OCI-LY1 (cell line): ENCODE measurements at regions not wholly inside any gene's neighbourhood (a gene's known extent, or its start where the extent isn't known, plus 50 kb on each side); places are given as distances from the start of the nearest gene placed in this dataset.

Experiments
- H2AFZ ChIP-seq: fragments of 200-600 bp; sonication (generic), shearing (Covaris generic); 2 replicates; pipeline ENCODE4 v1.6.0; 2014; ENCODE audit warnings: antibody characterized with exemption, mild to moderate bottlenecking, low read length
- H3F3A ChIP-seq: fragments of 200-600 bp; sonication (generic), shearing (Covaris generic); 2 replicates; pipeline ENCODE4 v1.6.0; 2014; ENCODE audit warnings: mild to moderate bottlenecking, antibody characterized with exemption, low read length, moderate library complexity; ENCODE audit not compliant: insufficient read depth
- H3K27ac ChIP-seq: fragments of 200-600 bp; sonication (generic); 2 replicates; pipeline ENCODE4 v1.5.1; 2014; ENCODE audit warnings: low read length, mixed run types, mild to moderate bottlenecking, low read depth; ENCODE audit not compliant: poor library complexity, severe bottlenecking
- H3K27me3 ChIP-seq: fragments of 200-600 bp; sonication (generic); 2 replicates; pipeline ENCODE4 v1.6.0; 2014; ENCODE audit warnings: antibody characterized with exemption, mild to moderate bottlenecking, low read length, moderate library complexity; ENCODE audit not compliant: insufficient read depth
- H3K36me3 ChIP-seq: fragments of 200-600 bp; sonication (generic); 2 replicates; pipeline ENCODE4 v1.6.1; 2014; ENCODE audit warnings: mild to moderate bottlenecking, antibody characterized with exemption, low read length, moderate library complexity, mixed read lengths; ENCODE audit not compliant: insufficient read depth
- H3K4me1 ChIP-seq: fragments of 200-600 bp; sonication (generic); 2 replicates; pipeline ENCODE4 v1.5.1; 2014; ENCODE audit warnings: mild to moderate bottlenecking, low read length, moderate library complexity; ENCODE audit not compliant: insufficient read depth, severe bottlenecking
- H3K4me2 ChIP-seq: fragments of 200-600 bp; sonication (generic), shearing (Covaris generic); 2 replicates; pipeline ENCODE4 v1.6.1; 2014; ENCODE audit warnings: low read length
- H3K4me3 ChIP-seq: fragments of 200-600 bp; sonication (generic); 2 replicates; pipeline ENCODE4 v1.5.1; 2014; ENCODE audit warnings: low read length, low read depth, mild to moderate bottlenecking, mixed read lengths; ENCODE audit not compliant: poor library complexity, severe bottlenecking
- H3K79me2 ChIP-seq: fragments of 200-600 bp; shearing (Covaris generic); 2 replicates; pipeline ENCODE4 v1.6.1; 2016; ENCODE audit warnings: mixed run types, low read length, mixed read lengths; ENCODE audit not compliant: insufficient read depth
- H3K9ac ChIP-seq: fragments of 200-600 bp; sonication (generic), shearing (Covaris generic); 2 replicates; pipeline ENCODE4 v1.6.1; 2014; ENCODE audit warnings: mild to moderate bottlenecking, low read length, mixed read lengths
- H3K9me2 ChIP-seq: fragments of 200-600 bp; sonication (generic), shearing (Covaris generic); 2 replicates; pipeline ENCODE4 v1.6.1; 2014; ENCODE audit warnings: low read depth, mild to moderate bottlenecking, low read length, mixed read lengths
- H3K9me3 ChIP-seq: fragments of 200-600 bp; shearing (Covaris generic); 2 replicates; pipeline ENCODE4 v1.6.1; 2014; ENCODE audit warnings: low read length, mixed read lengths
- H4K20me1 ChIP-seq: fragments of 200-600 bp; sonication (generic), shearing (Covaris generic); 2 replicates; pipeline ENCODE4 v1.6.0; 2016; ENCODE audit warnings: mild to moderate bottlenecking, low read length; ENCODE audit not compliant: insufficient read depth
- CTCF ChIP-seq: fragments of 200-600 bp; sonication (generic), shearing (Covaris generic); IDR thresholded peaks from 2 replicates; pipeline ENCODE4 v1.5.1; 2017; ENCODE audit warnings: mild to moderate bottlenecking, antibody characterized with exemption, low read length, moderate library complexity, mixed read lengths
- EZH2 ChIP-seq: fragments of 200-600 bp; sonication (generic), shearing (Covaris generic); IDR thresholded peaks from 2 replicates; pipeline ENCODE4 v1.8.0; 2017; ENCODE audit warnings: borderline replicate concordance, mixed run types, mild to moderate bottlenecking, antibody characterized with exemption, low read length, moderate library complexity, mixed read lengths

DNA sequence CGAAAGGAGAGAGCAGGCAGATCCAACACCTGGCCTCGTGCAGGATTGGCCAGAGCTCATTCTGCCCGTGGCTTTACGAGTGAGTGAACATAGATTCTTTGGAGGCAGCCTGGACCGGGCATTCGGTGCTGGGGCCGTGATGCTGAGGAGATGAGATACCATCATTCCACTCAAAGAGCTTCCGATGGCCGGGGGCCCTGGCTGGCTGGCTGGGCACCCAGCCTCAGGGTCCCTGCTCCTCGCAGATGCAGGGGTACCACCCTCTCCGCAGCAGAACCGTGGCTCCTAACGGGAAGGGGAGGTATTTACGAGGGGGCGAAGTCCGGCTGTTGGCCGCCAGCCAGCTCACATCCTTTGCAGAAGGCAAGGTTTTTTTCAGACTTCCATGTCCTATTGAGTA is 66.1 kb upstream of the FOXF1 start:
- no peaks in the 10 kb centered on the region for H3F3A ChIP-seq
- H4K20me1 ChIP-seq: no peaks in the 10 kb centered on the region
- no peaks in the 10 kb centered on the region for H3K9me3 ChIP-seq
- H3K9ac ChIP-seq: no peak overlapping the region
- H3K27me3 ChIP-seq: peaks cover 17% of the 10 kb centered on the region; the same call in 1 of the 2 replicates
- H3K79me2 ChIP-seq: no peaks in the 10 kb centered on the region
- H3K9me2 ChIP-seq: no peaks in the 10 kb centered on the region
- TF ChIP-seq EZH2 (no peak), CTCF (no peak)
- no peaks in the 10 kb centered on the region for H3K4me1 ChIP-seq
- no peak overlapping the region for H2AFZ ChIP-seq
- H3K4me3 ChIP-seq: no peak overlapping the region
- no peaks in the 10 kb centered on the region for H3K36me3 ChIP-seq
- no peak overlapping the region for H3K27ac ChIP-seq
- no peak overlapping the region for H3K4me2 ChIP-seq

DNA sequence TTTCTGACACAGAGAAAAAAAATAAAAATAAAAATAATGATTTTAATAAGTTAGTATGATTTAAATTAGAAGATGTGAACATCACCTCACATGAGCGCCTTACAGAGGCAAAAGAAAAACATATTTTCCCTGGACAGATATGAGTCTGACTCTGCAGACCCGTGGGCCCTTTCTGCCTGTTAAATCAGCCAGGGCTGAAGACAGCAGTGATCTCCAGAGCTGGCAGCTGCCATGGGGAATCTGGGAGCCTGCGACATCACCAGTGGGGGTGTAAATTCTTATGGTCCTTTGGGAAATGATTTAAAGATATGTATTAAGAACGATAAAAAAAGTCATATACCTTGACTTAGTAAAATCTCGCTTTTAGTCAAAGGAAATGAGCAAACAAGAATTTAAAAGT is 65.7 kb upstream of the FOXF1 start:
- no peak overlapping the region for H3K4me3 ChIP-seq
- H3K27me3 ChIP-seq: peaks cover 17% of the 10 kb centered on the region; the same call in 1 of the 2 replicates
- no peak overlapping the region for H3K27ac ChIP-seq
- TF ChIP-seq EZH2 (no peak), CTCF (no peak)
- H4K20me1 ChIP-seq: no peaks in the 10 kb centered on the region
- no peaks in the 10 kb centered on the region for H3K36me3 ChIP-seq
- no peaks in the 10 kb centered on the region for H3K9me3 ChIP-seq
- no peaks in the 10 kb centered on the region for H3F3A ChIP-seq
- H3K4me1 ChIP-seq: no peaks in the 10 kb centered on the region
- no peak overlapping the region for H3K9ac ChIP-seq
- H2AFZ ChIP-seq: no peak overlapping the region
- no peaks in the 10 kb centered on the region for H3K79me2 ChIP-seq
- no peak overlapping the region for H3K4me2 ChIP-seq
- no peaks in the 10 kb centered on the region for H3K9me2 ChIP-seq

DNA sequence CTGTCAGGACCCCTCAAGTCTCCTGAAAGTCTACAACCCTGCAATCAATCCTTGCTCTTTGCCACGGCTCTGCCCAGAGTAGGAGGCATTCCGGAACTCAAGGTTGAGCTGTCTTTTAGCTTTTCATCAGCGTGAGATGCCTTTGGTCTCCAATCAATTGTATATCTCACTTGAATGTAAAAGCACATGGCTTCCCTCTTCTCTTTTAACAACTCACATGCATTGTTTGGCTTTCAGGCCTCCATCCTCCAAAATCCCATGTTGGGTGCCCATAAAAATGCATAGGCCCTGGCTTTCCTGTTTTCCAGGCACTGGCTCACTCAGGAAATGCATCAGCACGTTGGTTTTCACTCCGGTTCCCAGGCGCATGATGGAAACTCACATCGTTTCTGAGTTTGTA is 64.0 kb upstream of the FOXF1 start:
- peaks cover 17% of the 10 kb centered on the region; the same call in 1 of the 2 replicates for H3K27me3 ChIP-seq
- TF ChIP-seq CTCF (no peak), EZH2 (no peak)
- H3K9ac ChIP-seq: no peak overlapping the region

More for the DNA sequence above, 64.0 kb upstream of the FOXF1 start:
- H3K9me2 ChIP-seq: no peaks in the 10 kb centered on the region
- H3K9me3 ChIP-seq: no peaks in the 10 kb centered on the region
- no peak overlapping the region for H3K4me3 ChIP-seq
- H2AFZ ChIP-seq: no peak overlapping the region
- H3K36me3 ChIP-seq: no peaks in the 10 kb centered on the region
- H3K4me2 ChIP-seq: no peak overlapping the region
- H3K27ac ChIP-seq: no peak overlapping the region
- no peaks in the 10 kb centered on the region for H3F3A ChIP-seq
- no peaks in the 10 kb centered on the region for H3K4me1 ChIP-seq
- no peaks in the 10 kb centered on the region for H4K20me1 ChIP-seq
- H3K79me2 ChIP-seq: no peaks in the 10 kb centered on the region
